NCI-H1436 (cell line): ENCODE measurements at regions not wholly inside any gene's neighbourhood (a gene's known extent, or its start where the extent isn't known, plus 50 kb on each side); places are given as distances from the start of the nearest gene placed in this dataset.

ENCODE experiments used
- DNase-seq: peaks from one replicate; lab custom pipeline; 2025; lab: John Stamatoyannopoulos, UW

GRCh38 chr13:104431895-104432294 lies 1365.7 kb upstream of the SLC10A2 start:
- no peak for DNase-seq

- no peak for DNase-seq
Measured at GRCh38 chr13:104426435-104426834, 1360.2 kb upstream of the SLC10A2 start.

- no peak for DNase-seq
Measured at GRCh38 chr13:104422668-104423067, 1356.5 kb upstream of the SLC10A2 start.

GRCh38 chr13:104416973-104417372 lies 1350.8 kb upstream of the SLC10A2 start:
- no peak for DNase-seq

GRCh38 chr13:104414771-104415170 lies 1348.6 kb upstream of the SLC10A2 start:
- no peak for DNase-seq

- no peak for DNase-seq
Measured at GRCh38 chr13:104414181-104414580, 1348.0 kb upstream of the SLC10A2 start.

GRCh38 chr13:104411141-104411765 lies 1345.0 kb upstream of the SLC10A2 start:
- no peak for DNase-seq

GRCh38 chr13:104408733-104409132 lies 1342.5 kb upstream of the SLC10A2 start:
- no peak for DNase-seq

GRCh38 chr13:104404325-104404724 lies 1338.1 kb upstream of the SLC10A2 start:
- no peak for DNase-seq

GRCh38 chr13:104389691-104390090 lies 1323.5 kb upstream of the SLC10A2 start:
- DNase-seq, result no peak

- DNase-seq, result no peak
Measured at GRCh38 chr13:104387510-104387909, 1321.3 kb upstream of the SLC10A2 start.

GRCh38 chr13:104385404-104385803 lies 1319.2 kb upstream of the SLC10A2 start:
- no peak for DNase-seq

GRCh38 chr13:104382951-104383350 lies 1316.7 kb upstream of the SLC10A2 start:
- no peak for DNase-seq

- no peak for DNase-seq
Measured at GRCh38 chr13:104376588-104376987, 1310.4 kb upstream of the SLC10A2 start.

GRCh38 chr13:104375614-104376013 lies 1309.4 kb upstream of the SLC10A2 start:
- no peak for DNase-seq

- no peak for DNase-seq
Measured at GRCh38 chr13:104372095-104372655, 1306.0 kb upstream of the SLC10A2 start.

- DNase-seq, result no peak
Measured at GRCh38 chr13:104365430-104365829, 1299.2 kb upstream of the SLC10A2 start.

GRCh38 chr13:104357672-104358354 lies 1291.6 kb upstream of the SLC10A2 start:
- no peak for DNase-seq

GRCh38 chr13:104357174-104357573 lies 1291.0 kb upstream of the SLC10A2 start:
- no peak for DNase-seq

GRCh38 chr13:104355041-104355670 lies 1288.9 kb upstream of the SLC10A2 start:
- no peak for DNase-seq

GRCh38 chr13:104327211-104327610 lies 1261.0 kb upstream of the SLC10A2 start:
- DNase-seq, result no peak

- DNase-seq, result no peak
Measured at GRCh38 chr13:104326523-104326922, 1260.3 kb upstream of the SLC10A2 start.

GRCh38 chr13:104321756-104322155 lies 1255.5 kb upstream of the SLC10A2 start:
- no peak for DNase-seq
